ENCODE measurements at regions not wholly inside any gene's neighbourhood (a gene's known extent, or its start where the extent isn't known, plus 50 kb on each side); places are given as distances from the start of the nearest gene placed in this dataset.

GRCh38 chr4:33357121-33357520, 2637.0 kb downstream of the PCDH7 start (continued):
- TF ChIP-seq TSHZ2 (CRISPR knock-in tag; IDR thresholded peaks at IDR 0.05), result no peak
- no peak for TF ChIP-seq GLIS3 (CRISPR knock-in tag; IDR thresholded peaks at IDR 0.05)

- TF ChIP-seq ZNF565 (CRISPR knock-in tag; conservative IDR thresholded peaks at IDR 0.05; ENCODE audit: low read depth) (no peak), CSRNP3 (CRISPR knock-in tag; IDR thresholded peaks at IDR 0.05) (no peak), OSR1 (CRISPR knock-in tag; IDR thresholded peaks at IDR 0.05) (no peak), ZNF70 (CRISPR knock-in tag; IDR thresholded peaks at IDR 0.05) (no peak), SNAI2 (CRISPR knock-in tag; IDR thresholded peaks at IDR 0.05) (no peak), TSHZ2 (CRISPR knock-in tag; IDR thresholded peaks at IDR 0.05) (no peak), PPARA (CRISPR knock-in tag; IDR thresholded peaks at IDR 0.05; ENCODE audit: borderline replicate concordance) (no peak), ARNTL (CRISPR knock-in tag; IDR thresholded peaks at IDR 0.05; ENCODE audit: borderline replicate concordance, low read depth) (no peak), CSDC2 (CRISPR knock-in tag; IDR thresholded peaks at IDR 0.05) (no peak), ZFP3 (CRISPR knock-in tag; IDR thresholded peaks at IDR 0.05) (no peak), TOX (CRISPR knock-in tag; IDR thresholded peaks at IDR 0.05; ENCODE audit: borderline replicate concordance) (no peak)
- ATAC-seq, result no peak
Measured at GRCh38 chr4:33369446-33369845, 2649.3 kb downstream of the PCDH7 start.

GRCh38 chr4:33381816-33382215, 2661.6 kb downstream of the PCDH7 start:
- no peak for ATAC-seq
- TF ChIP-seq ARNTL (CRISPR knock-in tag; IDR thresholded peaks at IDR 0.05; ENCODE audit: borderline replicate concordance, low read depth) (no peak), ZFP3 (CRISPR knock-in tag; IDR thresholded peaks at IDR 0.05) (no peak), TCF4 (CRISPR knock-in tag; IDR thresholded peaks at IDR 0.05; ENCODE audit: borderline replicate concordance) (no peak), ZNF8 (CRISPR knock-in tag; IDR thresholded peaks at IDR 0.05) (no peak), POU6F1 (CRISPR knock-in tag; IDR thresholded peaks at IDR 0.05; ENCODE audit: borderline replicate concordance, low read depth) (no peak), PPARA (CRISPR knock-in tag; IDR thresholded peaks at IDR 0.05; ENCODE audit: borderline replicate concordance) (no peak), BACH2 (CRISPR knock-in tag; IDR thresholded peaks at IDR 0.05; ENCODE audit: borderline replicate concordance) (no peak), GLIS3 (CRISPR knock-in tag; IDR thresholded peaks at IDR 0.05) (no peak), ISL1 (CRISPR knock-in tag; IDR thresholded peaks at IDR 0.05) (no peak), CSRNP3 (CRISPR knock-in tag; IDR thresholded peaks at IDR 0.05) (no peak), ZFP30 (CRISPR knock-in tag; IDR thresholded peaks at IDR 0.05) (no peak), RARB (CRISPR knock-in tag; IDR thresholded peaks at IDR 0.05) (no peak)

Measured in SK-N-SH treated with all-trans-retinoic acid at 6 μM for 48 hours (cell line).